Effector memory CD8-positive, alpha-beta T cell (primary cell): ENCODE measurements at regions not wholly inside any gene's neighbourhood (a gene's known extent, or its start where the extent isn't known, plus 50 kb on each side); places are given as distances from the start of the nearest gene placed in this dataset.

Experiments
- ATAC-seq: fragments of 150-1000 bp; cut with Tn5 transposase; replicated peaks from 2 replicates; pipeline ENCODE4 v1.10.0; 2021; ENCODE audit warnings: mild to moderate bottlenecking, moderate library complexity
- DNase-seq, 3 experiments: peaks; one replicate each; pipeline ENCODE4 v3.0.0; 2021
- H3K27ac Mint-ChIP-seq, 2 donors: one replicate each; pipeline ENCODE4 v1.8.0; 2022; ENCODE audit warnings: mild to moderate bottlenecking in 2 of 2, mixed read lengths in 2 of 2, moderate library complexity in 2 of 2
- H3K27me3 Mint-ChIP-seq, 2 donors: one replicate each; pipeline ENCODE4 v1.8.0; 2022; ENCODE audit warnings: mixed read lengths in 2 of 2
- H3K36me3 Mint-ChIP-seq: one replicate; pipeline ENCODE4 v1.8.0; 2022; ENCODE audit warnings: mild to moderate bottlenecking, moderate library complexity, mixed read lengths; ENCODE audit not compliant: insufficient read depth
- H3K4me1 Mint-ChIP-seq, 2 donors: one replicate each; pipeline ENCODE4 v1.8.0; 2022; ENCODE audit warnings: low read depth in 2 of 2, mixed read lengths in 2 of 2
- H3K4me3 Mint-ChIP-seq, 2 donors: one replicate each; pipeline ENCODE4 v1.8.0; 2022; ENCODE audit warnings: mild to moderate bottlenecking in 2 of 2, mixed read lengths in 2 of 2, moderate library complexity in 2 of 2
- H3K9me3 Mint-ChIP-seq, 2 donors: one replicate each; pipeline ENCODE4 v1.8.0; 2022; ENCODE audit warnings: mixed read lengths in 2 of 2

- H3K4me1 Mint-ChIP-seq, result no peaks in the 10 kb centered on the region
- no peaks in the 10 kb centered on the region for H3K27me3 Mint-ChIP-seq
- peaks cover 12 to 18% of the 10 kb centered on the region in 2 donors for H3K9me3 Mint-ChIP-seq
- H3K36me3 Mint-ChIP-seq, result no peaks in the 10 kb centered on the region
- no peak overlapping the region for H3K4me3 Mint-ChIP-seq
- no peak for DNase-seq
- no peak for ATAC-seq
- no peak overlapping the region for H3K27ac Mint-ChIP-seq
These were observed 731.4 kb upstream of the POT1 start for GRCh38 chr7:125661006-125661405.

GRCh38 chr7:125654076-125654475, 724.5 kb upstream of the POT1 start:
- peaks cover 2 to 18% of the 10 kb centered on the region in 2 donors for H3K9me3 Mint-ChIP-seq
- H3K4me3 Mint-ChIP-seq, result no peak overlapping the region
- H3K36me3 Mint-ChIP-seq, result no peaks in the 10 kb centered on the region
- DNase-seq (no peak), ATAC-seq (no peak)
- H3K27me3 Mint-ChIP-seq, result no peaks in the 10 kb centered on the region
- H3K4me1 Mint-ChIP-seq, result no peaks in the 10 kb centered on the region
- H3K27ac Mint-ChIP-seq, result no peak overlapping the region

- Mint-ChIP-seq H3K9me3 (peaks cover 5 to 18% of the 10 kb centered on the region in 2 donors), H3K27me3 (no peaks in the 10 kb centered on the region), H3K4me3 (no peak overlapping the region), H3K36me3 (no peaks in the 10 kb centered on the region), H3K4me1 (no peaks in the 10 kb centered on the region), H3K27ac (no peak overlapping the region)
- ATAC-seq (no peak), DNase-seq (no peak)
These were observed 722.4 kb upstream of the POT1 start for GRCh38 chr7:125651823-125652528.

GRCh38 chr7:125648543-125648942, 718.9 kb upstream of the POT1 start:
- no peaks in the 10 kb centered on the region for H3K27me3 Mint-ChIP-seq
- H3K9me3 Mint-ChIP-seq, result peaks cover 5 to 18% of the 10 kb centered on the region in 2 donors
- no peaks in the 10 kb centered on the region for H3K36me3 Mint-ChIP-seq
- H3K4me1 Mint-ChIP-seq, result no peaks in the 10 kb centered on the region
- H3K27ac Mint-ChIP-seq, result no peak overlapping the region
- no peak for ATAC-seq
- DNase-seq, result no peak
- H3K4me3 Mint-ChIP-seq, result no peak overlapping the region

DNA sequence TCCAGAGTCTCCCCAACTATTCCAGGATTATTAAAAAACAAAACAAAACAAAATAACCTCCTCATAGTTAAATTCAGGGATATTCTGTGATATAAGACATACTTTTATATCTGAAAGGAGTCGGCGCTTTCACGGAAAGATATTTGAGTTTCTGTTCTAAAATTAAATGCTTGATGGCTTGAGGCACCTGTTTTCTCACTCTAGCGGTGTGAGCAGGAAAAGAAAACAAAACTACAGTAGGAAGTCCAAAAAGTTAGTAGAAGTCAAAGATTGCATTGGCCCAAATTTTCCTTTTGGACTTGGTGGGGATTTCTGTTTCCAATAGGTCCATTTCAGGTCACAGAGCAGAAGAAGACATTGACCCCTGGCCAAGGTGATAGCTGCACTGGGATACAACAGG, 716.1 kb upstream of the POT1 start:
- no peaks in the 10 kb centered on the region for H3K4me1 Mint-ChIP-seq
- H3K27ac Mint-ChIP-seq, result no peak overlapping the region
- no peaks in the 10 kb centered on the region for H3K27me3 Mint-ChIP-seq
- no peak for ATAC-seq
- peaks cover 6 to 12% of the 10 kb centered on the region in 2 donors for H3K9me3 Mint-ChIP-seq
- DNase-seq, result no peak
- H3K36me3 Mint-ChIP-seq, result no peaks in the 10 kb centered on the region
- H3K4me3 Mint-ChIP-seq, result no peak overlapping the region

DNA sequence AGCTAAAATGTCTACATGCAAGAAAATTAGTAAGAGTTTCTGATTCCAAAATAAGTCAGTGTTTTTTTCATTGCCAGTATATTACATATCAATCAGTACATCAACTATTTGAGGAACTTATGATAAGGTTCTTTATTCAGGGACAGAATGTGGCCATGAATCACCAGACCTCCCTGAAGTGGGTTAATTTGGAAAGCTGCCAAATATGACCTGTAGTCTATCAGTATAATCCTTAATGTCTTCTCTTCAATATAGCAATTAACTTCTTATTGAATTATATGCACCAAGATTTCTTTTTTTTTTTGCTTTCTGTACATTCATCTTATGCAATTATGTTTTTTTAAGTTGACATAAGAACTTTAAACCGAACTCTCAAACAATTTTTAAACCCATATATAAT, 714.5 kb upstream of the POT1 start:
- Mint-ChIP-seq H3K4me3 (no peak overlapping the region), H3K27ac (no peak overlapping the region), H3K9me3 (peaks cover 6 to 21% of the 10 kb centered on the region in 2 donors), H3K27me3 (no peaks in the 10 kb centered on the region), H3K4me1 (no peaks in the 10 kb centered on the region), H3K36me3 (no peaks in the 10 kb centered on the region)
- no peak for ATAC-seq
- no peak for DNase-seq

DNA sequence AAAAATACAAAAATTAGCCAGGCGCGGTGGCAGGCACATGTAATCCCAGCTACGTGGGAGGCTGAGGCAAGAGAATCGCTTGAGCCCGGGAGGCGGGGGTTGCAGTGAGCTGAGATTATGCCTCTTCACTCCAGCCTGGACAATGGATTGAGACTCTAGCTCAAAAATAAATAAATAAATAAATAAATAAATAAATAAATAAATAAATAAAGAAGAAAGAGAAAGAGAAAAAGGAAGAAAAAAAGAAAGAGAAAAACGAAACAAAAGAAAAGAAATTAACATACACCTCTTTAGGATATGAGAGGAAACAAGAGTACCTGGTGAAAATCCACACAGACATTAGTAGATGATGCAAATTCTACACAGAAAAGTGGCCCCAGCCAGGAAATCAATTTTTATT, 713.7 kb upstream of the POT1 start:
- no peaks in the 10 kb centered on the region for H3K36me3 Mint-ChIP-seq
- H3K4me1 Mint-ChIP-seq, result no peaks in the 10 kb centered on the region
- H3K4me3 Mint-ChIP-seq, result no peak overlapping the region
- DNase-seq (no peak), ATAC-seq (no peak)
- H3K9me3 Mint-ChIP-seq, result peaks cover 3 to 15% of the 10 kb centered on the region in 2 donors
- no peaks in the 10 kb centered on the region for H3K27me3 Mint-ChIP-seq
- H3K27ac Mint-ChIP-seq, result no peak overlapping the region

- Mint-ChIP-seq H3K9me3 (peaks cover 3 to 14% of the 10 kb centered on the region in 2 donors), H3K36me3 (no peaks in the 10 kb centered on the region), H3K4me3 (no peak overlapping the region), H3K4me1 (no peaks in the 10 kb centered on the region), H3K27me3 (no peaks in the 10 kb centered on the region), H3K27ac (no peak overlapping the region)
- ATAC-seq (no peak), DNase-seq (no peak)
These were observed 712.3 kb upstream of the POT1 start for GRCh38 chr7:125641884-125642283.

GRCh38 chr7:125636320-125636962, 706.8 kb upstream of the POT1 start:
- peaks cover 3 to 14% of the 10 kb centered on the region in 2 donors for H3K9me3 Mint-ChIP-seq
- H3K36me3 Mint-ChIP-seq, result no peaks in the 10 kb centered on the region
- no peak overlapping the region for H3K4me3 Mint-ChIP-seq
- H3K27ac Mint-ChIP-seq, result no peak overlapping the region
- ATAC-seq, result no peak
- DNase-seq, result no peak
- H3K4me1 Mint-ChIP-seq, result no peaks in the 10 kb centered on the region
- no peaks in the 10 kb centered on the region for H3K27me3 Mint-ChIP-seq

DNA sequence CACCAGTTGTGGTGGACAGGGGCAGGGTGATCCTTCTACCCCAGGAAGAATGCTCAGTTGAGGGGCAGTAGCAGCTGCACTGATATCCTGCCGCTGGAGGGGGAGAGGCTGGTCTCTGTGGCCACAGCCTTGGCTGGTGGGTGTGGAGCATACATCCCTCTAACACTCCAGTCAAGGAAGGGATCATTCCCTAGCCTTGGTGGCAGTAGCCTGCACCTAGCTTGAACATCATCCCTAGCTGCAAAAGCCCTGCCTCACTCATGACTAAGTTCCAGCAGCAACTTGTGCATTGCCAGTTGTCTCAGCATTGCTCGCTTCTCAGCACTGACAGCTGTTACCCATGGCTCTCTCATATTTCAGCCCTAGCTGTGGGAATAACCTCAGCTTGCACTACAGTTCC, 688.9 kb upstream of the POT1 start:
- Mint-ChIP-seq H3K27ac (no peak overlapping the region), H3K36me3 (no peaks in the 10 kb centered on the region), H3K9me3 (peaks cover 8 to 44% of the 10 kb centered on the region in 2 donors), H3K4me3 (no peak overlapping the region), H3K4me1 (no peaks in the 10 kb centered on the region), H3K27me3 (no peaks in the 10 kb centered on the region)
- DNase-seq, result no peak
- ATAC-seq, result no peak

GRCh38 chr7:125611582-125611981, 682.0 kb upstream of the POT1 start:
- no peak for DNase-seq
- no peak overlapping the region for H3K27ac Mint-ChIP-seq
- no peaks in the 10 kb centered on the region for H3K36me3 Mint-ChIP-seq
- H3K4me1 Mint-ChIP-seq, result no peaks in the 10 kb centered on the region
- H3K9me3 Mint-ChIP-seq, result peaks cover 6 to 28% of the 10 kb centered on the region in 2 donors
- H3K4me3 Mint-ChIP-seq, result no peak overlapping the region
- ATAC-seq, result no peak
- H3K27me3 Mint-ChIP-seq, result no peaks in the 10 kb centered on the region

- H3K9me3 Mint-ChIP-seq, result peaks cover 5 to 28% of the 10 kb centered on the region in 2 donors
- DNase-seq (no peak), ATAC-seq (no peak)
- no peak overlapping the region for H3K4me3 Mint-ChIP-seq
- H3K27ac Mint-ChIP-seq, result no peak overlapping the region
- H3K27me3 Mint-ChIP-seq, result no peaks in the 10 kb centered on the region
- H3K36me3 Mint-ChIP-seq, result no peaks in the 10 kb centered on the region
- no peaks in the 10 kb centered on the region for H3K4me1 Mint-ChIP-seq
These were observed 677.0 kb upstream of the POT1 start for GRCh38 chr7:125606671-125607070.

DNA sequence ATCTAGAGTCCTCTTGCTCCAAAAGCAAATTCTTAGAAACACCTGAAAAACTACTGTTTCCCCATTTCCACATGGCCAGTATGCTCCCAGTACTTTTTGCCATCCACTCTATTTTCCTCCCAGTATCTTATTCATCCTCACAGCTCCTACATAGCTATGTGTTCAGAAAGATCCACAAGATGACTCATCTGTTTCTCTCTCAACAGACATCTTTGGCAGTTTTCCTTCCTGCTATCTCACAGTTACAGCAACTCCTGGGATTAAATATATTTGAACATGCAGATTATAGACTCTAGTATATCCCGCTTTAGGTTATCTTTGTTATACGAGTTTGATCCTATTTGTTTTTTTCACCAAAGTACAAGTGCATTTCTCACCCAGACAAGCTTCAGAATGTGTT, 675.6 kb upstream of the POT1 start:
- H3K4me3 Mint-ChIP-seq, result no peak overlapping the region
- no peak for DNase-seq

DNA sequence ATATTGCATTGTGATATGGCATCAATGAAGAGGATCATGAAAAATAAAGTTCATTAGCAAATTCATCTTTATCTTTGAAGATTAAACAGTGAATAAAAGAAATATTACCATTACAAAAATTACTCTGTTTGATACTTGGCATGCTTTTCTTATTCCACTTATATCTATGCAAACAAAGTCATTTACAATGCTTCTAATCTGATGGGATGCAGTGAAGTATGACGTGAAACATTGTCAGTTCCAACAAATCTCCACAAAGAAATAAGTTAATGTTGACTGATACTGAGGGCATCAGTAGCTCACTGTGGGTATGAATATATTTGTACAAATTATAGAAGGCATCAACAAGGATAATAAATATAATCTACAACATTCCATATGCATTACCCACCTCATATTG, 672.8 kb upstream of the POT1 start:
- ATAC-seq (no peak), DNase-seq (no peak)
- Mint-ChIP-seq H3K4me3 (no peak overlapping the region), H3K36me3 (no peaks in the 10 kb centered on the region), H3K27ac (no peak overlapping the region), H3K9me3 (peaks cover 7 to 19% of the 10 kb centered on the region in 2 donors), H3K27me3 (no peaks in the 10 kb centered on the region), H3K4me1 (no peaks in the 10 kb centered on the region)

More for the DNA sequence above, 675.6 kb upstream of the POT1 start:
- Mint-ChIP-seq H3K27ac (no peak overlapping the region), H3K4me1 (no peaks in the 10 kb centered on the region), H3K27me3 (no peaks in the 10 kb centered on the region), H3K9me3 (peaks cover 7 to 19% of the 10 kb centered on the region in 2 donors), H3K36me3 (no peaks in the 10 kb centered on the region)
- no peak for ATAC-seq
